ENCODE measurements at regions not wholly inside any gene's neighbourhood (a gene's known extent, or its start where the extent isn't known, plus 50 kb on each side); places are given as distances from the start of the nearest gene placed in this dataset.
"Not testable (repeated sequence)": the region's sequence is repeated elsewhere in the genome, so short reads cannot be mapped to it uniquely, and the experiment has no call there.

GRCh38 chr7:150047772-150048171 is 174.0 kb downstream of the ATP6V0E2 start:
- H3K27ac ChIP-seq (ENCODE audit: low read depth in 1 of 3, low read length in 2 of 3); FAIRE-seq; H3K4me3 ChIP-seq (ENCODE audit: low read depth in 1 of 3, low read length in 3 of 3); H3K4me1 ChIP-seq (ENCODE audit: control insufficient read depth in 3 of 3, insufficient read depth in 2 of 3, low read depth in 1 of 3, low read length in 2 of 3); H3K27me3 ChIP-seq (ENCODE audit: control insufficient read depth in 3 of 3, insufficient read depth in 3 of 3, low read length in 3 of 3); H3K36me3 ChIP-seq (ENCODE audit: control insufficient read depth in 3 of 3, insufficient read depth in 2 of 3, low read depth in 1 of 3, low read length in 3 of 3); H3K9me3 ChIP-seq (ENCODE audit: control insufficient read depth in 2 of 2, insufficient read depth in 1 of 2, low read depth in 1 of 2, low read length in 1 of 2): not testable (repeated sequence)
- peak in 1 of 2 donors; percentile 4 for DNase-seq
- WGBS, 3 donors = 0 to 2% (median 1%) methylated on average over 18 to 31 of the region's 31 CpGs

GRCh38 chr7:150048244-150049011 is 174.7 kb downstream of the ATP6V0E2 start:
- H3K27ac ChIP-seq (ENCODE audit: low read depth in 1 of 3, low read length in 2 of 3); H3K27me3 ChIP-seq (ENCODE audit: control insufficient read depth in 3 of 3, insufficient read depth in 3 of 3, low read length in 3 of 3); FAIRE-seq; H3K36me3 ChIP-seq (ENCODE audit: control insufficient read depth in 3 of 3, insufficient read depth in 2 of 3, low read depth in 1 of 3, low read length in 3 of 3); H3K4me1 ChIP-seq (ENCODE audit: control insufficient read depth in 3 of 3, insufficient read depth in 2 of 3, low read depth in 1 of 3, low read length in 2 of 3); H3K9me3 ChIP-seq (ENCODE audit: control insufficient read depth in 2 of 2, insufficient read depth in 1 of 2, low read depth in 1 of 2, low read length in 1 of 2): not testable (repeated sequence)
- WGBS, 3 donors = 1 to 4% (median 2%) methylated on average over 36 to 78 of the region's 79 CpGs
- DNase-seq = peak in 1 of 2 donors; percentile 18
- H3K4me3 ChIP-seq (ENCODE audit: low read depth in 1 of 3, low read length in 3 of 3) = peak overlapping the region in 1 of 3 donors; percentile 25

- WGBS, 3 donors = 13 to 29% (median 24%) methylated on average over 12 to 31 of the region's 46 CpGs
- H3K4me1 ChIP-seq (ENCODE audit: control insufficient read depth in 3 of 3, insufficient read depth in 2 of 3, low read depth in 1 of 3, low read length in 2 of 3); H3K27me3 ChIP-seq (ENCODE audit: control insufficient read depth in 3 of 3, insufficient read depth in 3 of 3, low read length in 3 of 3); H3K9me3 ChIP-seq (ENCODE audit: control insufficient read depth in 2 of 2, insufficient read depth in 1 of 2, low read depth in 1 of 2, low read length in 1 of 2); H3K27ac ChIP-seq (ENCODE audit: low read depth in 1 of 3, low read length in 2 of 3); H3K4me3 ChIP-seq (ENCODE audit: low read depth in 1 of 3, low read length in 3 of 3); FAIRE-seq; H3K36me3 ChIP-seq (ENCODE audit: control insufficient read depth in 3 of 3, insufficient read depth in 2 of 3, low read depth in 1 of 3, low read length in 3 of 3): not testable (repeated sequence)
- DNase-seq = peak in 1 of 2 donors; percentile 25
These were observed 175.4 kb downstream of the ATP6V0E2 start for GRCh38 chr7:150049012-150049655.

GRCh38 chr7:150053396-150053795 is 179.6 kb downstream of the ATP6V0E2 start:
- not testable (repeated sequence) for H3K4me3 ChIP-seq (ENCODE audit: low read depth in 1 of 3, low read length in 3 of 3); FAIRE-seq; H3K27ac ChIP-seq (ENCODE audit: low read depth in 1 of 3, low read length in 2 of 3); H3K9me3 ChIP-seq (ENCODE audit: control insufficient read depth in 2 of 2, insufficient read depth in 1 of 2, low read depth in 1 of 2, low read length in 1 of 2); H3K27me3 ChIP-seq (ENCODE audit: control insufficient read depth in 3 of 3, insufficient read depth in 3 of 3, low read length in 3 of 3); H3K36me3 ChIP-seq (ENCODE audit: control insufficient read depth in 3 of 3, insufficient read depth in 2 of 3, low read depth in 1 of 3, low read length in 3 of 3); H3K4me1 ChIP-seq (ENCODE audit: control insufficient read depth in 3 of 3, insufficient read depth in 2 of 3, low read depth in 1 of 3, low read length in 2 of 3); DNase-seq
- WGBS, 3 donors = 74 to 77% (median 74%) methylated on average over 5 of the region's 5 CpGs

GRCh38 chr7:150054242-150054641 is 180.5 kb downstream of the ATP6V0E2 start:
- not testable (repeated sequence) for H3K9me3 ChIP-seq (ENCODE audit: control insufficient read depth in 2 of 2, insufficient read depth in 1 of 2, low read depth in 1 of 2, low read length in 1 of 2); H3K4me3 ChIP-seq (ENCODE audit: low read depth in 1 of 3, low read length in 3 of 3); H3K36me3 ChIP-seq (ENCODE audit: control insufficient read depth in 3 of 3, insufficient read depth in 2 of 3, low read depth in 1 of 3, low read length in 3 of 3); FAIRE-seq; DNase-seq; H3K27ac ChIP-seq (ENCODE audit: low read depth in 1 of 3, low read length in 2 of 3); H3K27me3 ChIP-seq (ENCODE audit: control insufficient read depth in 3 of 3, insufficient read depth in 3 of 3, low read length in 3 of 3); H3K4me1 ChIP-seq (ENCODE audit: control insufficient read depth in 3 of 3, insufficient read depth in 2 of 3, low read depth in 1 of 3, low read length in 2 of 3)
- WGBS, 3 donors = 76 to 86% (median 85%) methylated on average over 3 of the region's 3 CpGs

- not testable (repeated sequence) for H3K4me1 ChIP-seq (ENCODE audit: control insufficient read depth in 3 of 3, insufficient read depth in 2 of 3, low read depth in 1 of 3, low read length in 2 of 3); H3K4me3 ChIP-seq (ENCODE audit: low read depth in 1 of 3, low read length in 3 of 3); H3K36me3 ChIP-seq (ENCODE audit: control insufficient read depth in 3 of 3, insufficient read depth in 2 of 3, low read depth in 1 of 3, low read length in 3 of 3); H3K9me3 ChIP-seq (ENCODE audit: control insufficient read depth in 2 of 2, insufficient read depth in 1 of 2, low read depth in 1 of 2, low read length in 1 of 2); H3K27ac ChIP-seq (ENCODE audit: low read depth in 1 of 3, low read length in 2 of 3); DNase-seq; H3K27me3 ChIP-seq (ENCODE audit: control insufficient read depth in 3 of 3, insufficient read depth in 3 of 3, low read length in 3 of 3)
- peak; percentile 44 for FAIRE-seq
- 20 to 24% (median 20%) methylated on average over 10 of the region's 16 CpGs for WGBS, 3 donors
These were observed 186.8 kb downstream of the ATP6V0E2 start for GRCh38 chr7:150060259-150061221.

- not testable (repeated sequence) for H3K27ac ChIP-seq (ENCODE audit: low read depth in 1 of 3, low read length in 2 of 3); H3K27me3 ChIP-seq (ENCODE audit: control insufficient read depth in 3 of 3, insufficient read depth in 3 of 3, low read length in 3 of 3); H3K4me1 ChIP-seq (ENCODE audit: control insufficient read depth in 3 of 3, insufficient read depth in 2 of 3, low read depth in 1 of 3, low read length in 2 of 3); H3K9me3 ChIP-seq (ENCODE audit: control insufficient read depth in 2 of 2, insufficient read depth in 1 of 2, low read depth in 1 of 2, low read length in 1 of 2); H3K4me3 ChIP-seq (ENCODE audit: low read depth in 1 of 3, low read length in 3 of 3); FAIRE-seq; H3K36me3 ChIP-seq (ENCODE audit: control insufficient read depth in 3 of 3, insufficient read depth in 2 of 3, low read depth in 1 of 3, low read length in 3 of 3); DNase-seq
- 76 to 100% (median 89%) methylated on average over 1 of the region's 1 CpG for WGBS, 3 donors
These were observed 189.4 kb downstream of the ATP6V0E2 start for GRCh38 chr7:150063195-150063594.

- not testable (repeated sequence) for DNase-seq; H3K27me3 ChIP-seq (ENCODE audit: control insufficient read depth in 3 of 3, insufficient read depth in 3 of 3, low read length in 3 of 3); FAIRE-seq; H3K27ac ChIP-seq (ENCODE audit: low read depth in 1 of 3, low read length in 2 of 3); H3K36me3 ChIP-seq (ENCODE audit: control insufficient read depth in 3 of 3, insufficient read depth in 2 of 3, low read depth in 1 of 3, low read length in 3 of 3); H3K4me1 ChIP-seq (ENCODE audit: control insufficient read depth in 3 of 3, insufficient read depth in 2 of 3, low read depth in 1 of 3, low read length in 2 of 3); H3K9me3 ChIP-seq (ENCODE audit: control insufficient read depth in 2 of 2, insufficient read depth in 1 of 2, low read depth in 1 of 2, low read length in 1 of 2); H3K4me3 ChIP-seq (ENCODE audit: low read depth in 1 of 3, low read length in 3 of 3)
- WGBS, 3 donors = 70 to 80% (median 75%) methylated on average over 8 to 10 of the region's 10 CpGs
These were observed 196.0 kb downstream of the ATP6V0E2 start for GRCh38 chr7:150069555-150070313.
